ENCODE measurements at regions not wholly inside any gene's neighbourhood (a gene's known extent, or its start where the extent isn't known, plus 50 kb on each side); places are given as distances from the start of the nearest gene placed in this dataset.
A peak's percentile ranks its signal among the peaks of the same experiment; 100 is the strongest.

DNA sequence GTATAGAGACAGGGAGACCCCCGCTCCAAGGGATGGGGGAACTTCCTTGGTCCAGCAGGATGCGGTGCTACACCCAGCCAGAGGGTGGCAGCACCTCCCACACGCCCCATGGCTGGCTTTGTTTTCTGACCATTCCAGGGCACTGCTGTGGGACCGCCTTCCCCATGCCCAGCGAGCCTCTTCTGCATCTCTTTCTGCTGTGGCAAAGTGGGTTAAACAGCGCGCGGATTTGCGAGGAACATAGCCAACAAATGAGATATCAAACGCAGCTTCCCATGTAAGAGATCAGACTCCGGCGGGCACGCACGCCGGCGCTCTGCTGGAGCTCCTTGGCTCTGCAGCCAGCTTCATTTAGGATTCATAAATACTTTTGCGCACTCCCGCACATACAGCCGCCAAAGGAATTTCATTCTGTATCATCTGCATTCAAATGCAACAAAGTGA lies 485.8 kb upstream of the CADM1 start:
- TF ChIP-seq, protein P1, sequence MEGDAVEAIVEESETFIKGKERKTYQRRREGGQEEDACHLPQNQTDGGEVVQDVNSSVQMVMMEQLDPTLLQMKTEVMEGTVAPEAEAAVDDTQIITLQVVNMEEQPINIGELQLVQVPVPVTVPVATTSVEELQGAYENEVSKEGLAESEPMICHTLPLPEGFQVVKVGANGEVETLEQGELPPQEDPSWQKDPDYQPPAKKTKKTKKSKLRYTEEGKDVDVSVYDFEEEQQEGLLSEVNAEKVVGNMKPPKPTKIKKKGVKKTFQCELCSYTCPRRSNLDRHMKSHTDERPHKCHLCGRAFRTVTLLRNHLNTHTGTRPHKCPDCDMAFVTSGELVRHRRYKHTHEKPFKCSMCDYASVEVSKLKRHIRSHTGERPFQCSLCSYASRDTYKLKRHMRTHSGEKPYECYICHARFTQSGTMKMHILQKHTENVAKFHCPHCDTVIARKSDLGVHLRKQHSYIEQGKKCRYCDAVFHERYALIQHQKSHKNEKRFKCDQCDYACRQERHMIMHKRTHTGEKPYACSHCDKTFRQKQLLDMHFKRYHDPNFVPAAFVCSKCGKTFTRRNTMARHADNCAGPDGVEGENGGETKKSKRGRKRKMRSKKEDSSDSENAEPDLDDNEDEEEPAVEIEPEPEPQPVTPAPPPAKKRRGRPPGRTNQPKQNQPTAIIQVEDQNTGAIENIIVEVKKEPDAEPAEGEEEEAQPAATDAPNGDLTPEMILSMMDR (IDR thresholded peaks at IDR 0.05 in 4 of 5, conservative IDR thresholded peaks at IDR 0.05 in 1 of 5): peak in 4 of 5 experiments; percentile 22 to 52 (median 50)
- TF ChIP-seq POLR2A (IDR thresholded peaks at IDR 0.05): no peak

All from gastrocnemius medialis (tissue), 4 donors.